CD1c-positive myeloid dendritic cell (primary cell): ENCODE measurements at regions not wholly inside any gene's neighbourhood (a gene's known extent, or its start where the extent isn't known, plus 50 kb on each side); places are given as distances from the start of the nearest gene placed in this dataset.
"Not testable (repeated sequence)": the region's sequence is repeated elsewhere in the genome, so short reads cannot be mapped to it uniquely, and the experiment has no call there.

ENCODE experiments used
- DNase-seq: peaks from one replicate; pipeline ENCODE4 v3.0.0-alpha.2; 2016; ENCODE audit errors: extremely low spot score

GRCh38 chr19:28327905-28328304, 885.0 kb downstream of the UQCRFS1 start:
- DNase-seq, result no peak

DNA sequence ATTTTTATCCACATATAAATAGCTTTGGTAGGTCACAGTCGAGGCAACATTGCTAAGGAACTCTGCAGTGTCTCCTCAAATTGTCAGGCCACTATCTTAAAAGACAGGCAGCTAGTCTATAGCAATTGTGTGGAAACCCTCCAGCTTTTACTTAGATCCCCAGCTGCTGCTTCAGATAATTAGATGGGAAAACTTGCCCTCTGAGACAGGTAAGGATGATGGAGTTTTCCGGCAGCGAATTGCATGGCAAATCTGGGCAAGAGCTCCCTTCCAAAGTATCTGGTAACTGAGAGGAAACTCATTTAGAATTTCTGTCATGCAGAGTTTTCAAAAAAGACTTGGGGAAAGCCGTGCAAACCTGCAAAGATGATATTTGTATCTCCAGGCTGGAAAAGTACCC, 886.2 kb downstream of the UQCRFS1 start:
- no peak for DNase-seq

GRCh38 chr19:28324275-28325060, 888.5 kb downstream of the UQCRFS1 start:
- no peak for DNase-seq

- DNase-seq, result no peak
These were observed 890.0 kb downstream of the UQCRFS1 start for GRCh38 chr19:28322945-28323344.

- DNase-seq, result no peak
These were observed 890.5 kb downstream of the UQCRFS1 start for GRCh38 chr19:28322491-28322890.

DNA sequence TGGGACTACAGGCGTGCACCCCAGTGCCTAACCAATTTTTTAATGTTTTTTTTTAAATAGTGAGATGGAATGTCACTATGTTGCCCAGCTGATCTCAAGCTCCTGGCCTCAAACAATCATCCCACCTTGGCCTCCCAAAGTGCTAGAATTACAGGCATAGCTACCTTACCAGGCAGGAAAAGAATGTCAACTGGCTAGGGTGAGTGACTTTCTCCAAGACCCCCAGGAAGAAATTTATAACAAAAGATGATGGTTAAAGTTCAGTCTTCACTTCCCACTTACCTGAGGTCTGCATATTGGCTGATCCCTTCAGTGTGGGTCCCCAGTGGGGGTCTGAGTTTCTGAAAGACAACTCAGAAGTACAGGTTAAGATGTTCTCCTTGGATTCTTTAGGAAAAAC, 893.0 kb downstream of the UQCRFS1 start:
- DNase-seq, result no peak

- DNase-seq, result no peak
These were observed 893.7 kb downstream of the UQCRFS1 start for GRCh38 chr19:28319227-28319626.

DNA sequence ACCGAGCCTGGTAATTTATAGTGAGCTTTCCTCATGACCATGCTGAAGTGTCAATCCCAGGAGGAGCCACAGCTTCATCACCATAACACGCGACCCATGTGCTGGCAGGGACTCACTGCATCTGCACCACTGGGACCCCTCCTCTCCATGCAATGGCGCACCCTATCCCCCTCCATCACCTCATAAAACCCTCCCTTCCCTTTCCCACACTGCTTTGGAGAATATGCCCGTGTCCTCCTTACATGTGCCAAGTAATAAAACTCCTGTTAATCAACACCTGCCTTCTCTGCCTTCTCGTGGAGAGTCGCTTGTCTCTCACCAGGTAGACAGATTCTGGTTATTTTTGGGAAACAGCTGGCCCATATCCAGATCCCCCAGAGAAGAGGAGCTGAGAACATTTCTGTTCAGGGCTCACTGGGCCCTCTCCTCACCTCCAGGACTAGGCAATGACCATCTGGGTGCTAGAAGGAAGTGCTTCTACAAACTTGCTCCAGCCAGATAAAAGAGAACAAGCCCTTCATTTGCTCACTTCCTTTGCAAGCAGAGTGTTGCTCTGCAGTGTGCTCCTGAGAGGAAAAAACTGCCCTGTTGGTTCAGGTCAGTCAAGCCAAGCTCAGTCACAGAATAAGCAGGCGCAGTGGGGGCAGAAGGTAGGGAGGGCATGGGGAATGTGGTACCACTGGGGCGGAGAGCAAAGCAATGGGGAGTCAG, 894.3 kb downstream of the UQCRFS1 start:
- DNase-seq, result no peak

DNA sequence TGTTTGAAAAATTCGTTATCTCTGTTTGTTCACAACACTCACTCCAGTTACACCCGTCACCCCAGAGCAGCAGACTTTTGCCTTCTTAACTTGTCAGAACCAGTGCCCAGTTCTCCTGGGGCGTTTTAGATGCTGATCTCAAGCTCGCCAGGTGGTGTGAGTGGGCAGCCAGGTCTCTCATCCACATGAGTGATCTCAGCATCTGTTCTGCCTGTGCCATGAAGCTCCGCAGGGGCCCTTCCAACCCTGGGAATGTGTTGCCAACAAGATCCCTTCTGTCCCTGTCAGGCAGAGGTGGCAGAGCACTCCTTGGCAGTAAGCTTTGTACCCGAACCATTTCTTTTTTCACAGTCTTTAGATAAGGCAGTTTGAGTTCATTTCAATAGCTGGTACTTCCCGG, 896.5 kb downstream of the UQCRFS1 start:
- DNase-seq, result no peak

DNA sequence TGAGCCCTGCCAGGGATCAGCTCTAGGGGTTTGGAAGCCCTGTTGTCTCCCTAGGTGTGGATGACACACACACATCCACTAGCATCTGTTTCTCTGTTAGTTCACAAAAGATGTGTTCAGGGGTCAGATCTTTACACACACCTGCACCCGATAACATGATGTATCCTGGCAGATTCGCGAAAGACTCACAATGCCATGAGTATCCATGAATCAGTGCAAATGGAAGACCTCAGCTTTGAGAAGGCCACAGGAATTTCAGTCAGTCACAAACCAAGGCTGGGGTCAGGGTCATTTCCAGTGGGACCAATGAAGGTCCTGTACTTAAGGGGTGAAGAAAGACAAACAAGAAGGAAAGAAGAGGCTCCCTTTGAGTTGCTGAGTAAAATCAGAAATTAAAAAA, 898.2 kb downstream of the UQCRFS1 start:
- no peak for DNase-seq

GRCh38 chr19:28314287-28314686, 898.7 kb downstream of the UQCRFS1 start:
- DNase-seq, result no peak

DNA sequence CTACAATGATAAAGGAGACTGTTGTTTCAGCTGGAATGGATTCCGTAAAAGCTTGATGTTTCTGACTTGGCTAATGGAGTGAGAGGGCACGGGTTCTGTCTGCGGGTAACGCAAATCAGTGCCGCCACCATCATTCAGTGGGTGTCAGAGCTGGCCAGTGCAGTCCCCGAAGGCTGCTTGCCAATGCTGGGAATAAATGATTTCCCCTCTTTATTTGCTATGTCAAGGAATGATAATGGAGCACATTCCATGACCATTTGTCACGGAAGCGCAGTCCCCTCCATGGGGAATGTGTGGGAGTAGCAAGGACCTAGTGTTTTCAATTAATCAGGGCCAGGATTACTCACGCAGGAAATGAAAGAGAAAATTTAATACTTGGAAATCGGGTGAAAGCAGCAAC, 899.3 kb downstream of the UQCRFS1 start:
- DNase-seq, result no peak

DNA sequence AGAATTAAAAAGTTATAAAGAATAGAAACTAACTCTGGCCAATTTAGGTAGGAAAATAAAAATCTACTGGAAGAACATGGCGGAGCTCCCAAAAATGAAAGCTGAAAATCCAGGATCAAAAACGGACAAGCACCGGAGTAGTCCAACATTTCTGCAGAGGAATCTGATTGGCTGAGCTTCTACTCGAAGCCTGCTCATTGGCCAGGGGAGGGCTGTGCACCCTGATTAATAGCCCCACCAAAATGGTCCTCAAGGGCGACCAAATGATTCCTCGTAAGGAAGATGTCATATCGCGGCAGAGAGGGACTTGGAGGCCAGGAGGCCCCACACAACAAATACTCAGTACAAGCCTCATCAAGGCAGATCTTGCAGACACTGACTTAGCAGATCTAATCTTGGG, 900.7 kb downstream of the UQCRFS1 start:
- DNase-seq, result no peak

- not testable (repeated sequence) for DNase-seq
These were observed 902.1 kb downstream of the UQCRFS1 start for GRCh38 chr19:28310829-28311228.

DNA sequence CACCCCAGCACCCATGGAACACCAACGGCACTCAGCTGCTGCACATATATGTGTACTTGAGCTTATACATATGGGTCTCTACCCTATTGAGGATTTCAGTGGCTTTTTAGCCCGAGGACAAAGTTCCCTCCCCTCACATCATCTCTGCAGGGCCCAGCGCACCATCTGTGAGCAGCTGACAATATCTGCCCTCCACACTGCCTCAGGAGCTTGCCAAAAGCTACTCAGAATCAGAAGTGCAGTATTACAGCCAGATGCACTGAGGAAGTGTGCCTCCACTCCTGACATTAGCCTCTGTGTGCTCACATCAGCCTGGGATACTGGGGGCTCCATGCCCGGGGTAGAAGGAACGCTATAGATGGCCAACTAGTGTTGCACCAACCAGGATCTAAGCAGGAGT, 903.9 kb downstream of the UQCRFS1 start:
- no peak for DNase-seq

DNA sequence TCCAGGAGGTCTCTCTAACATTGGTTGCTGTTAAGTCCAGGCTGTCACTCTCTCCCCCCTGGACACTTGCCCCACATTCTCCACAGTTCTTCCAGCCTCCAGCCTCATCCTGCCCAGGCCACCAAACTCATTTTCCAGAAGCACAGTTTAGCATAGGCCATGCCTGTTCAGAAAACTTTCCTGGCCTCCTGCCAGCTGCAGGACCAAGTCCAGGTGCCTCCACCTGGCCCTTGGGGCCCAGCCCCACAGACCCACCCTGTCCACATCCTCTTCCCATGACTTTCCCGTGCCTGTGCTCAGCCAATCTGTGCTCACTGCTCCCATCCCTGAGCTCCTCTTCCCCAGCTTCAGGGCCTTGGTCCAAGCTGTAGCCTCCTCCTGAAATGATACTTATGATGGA, 905.0 kb downstream of the UQCRFS1 start:
- DNase-seq, result no peak

- DNase-seq, result no peak
These were observed 905.5 kb downstream of the UQCRFS1 start for GRCh38 chr19:28307487-28307886.

DNA sequence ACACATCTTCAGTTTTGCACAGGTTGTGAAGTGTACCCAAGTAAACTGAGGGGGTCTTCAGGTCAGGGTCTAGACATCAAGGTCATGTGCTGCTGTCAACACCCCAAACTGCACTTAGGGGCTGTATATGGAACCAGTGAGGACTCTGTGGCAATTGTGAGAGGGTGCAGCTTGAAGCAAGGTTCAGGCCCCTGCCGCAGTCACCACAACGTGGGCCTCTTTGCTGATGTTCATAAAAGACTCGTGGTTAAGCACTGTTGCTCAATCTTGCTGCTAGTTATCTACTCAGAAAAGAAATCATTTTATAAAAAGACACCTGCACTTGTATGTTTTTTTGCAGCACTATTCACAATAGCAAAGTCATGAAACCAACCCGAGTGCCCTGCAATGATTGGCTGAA, 907.4 kb downstream of the UQCRFS1 start:
- no peak for DNase-seq

- DNase-seq, result no peak
These were observed 909.4 kb downstream of the UQCRFS1 start for GRCh38 chr19:28303502-28303901.

DNA sequence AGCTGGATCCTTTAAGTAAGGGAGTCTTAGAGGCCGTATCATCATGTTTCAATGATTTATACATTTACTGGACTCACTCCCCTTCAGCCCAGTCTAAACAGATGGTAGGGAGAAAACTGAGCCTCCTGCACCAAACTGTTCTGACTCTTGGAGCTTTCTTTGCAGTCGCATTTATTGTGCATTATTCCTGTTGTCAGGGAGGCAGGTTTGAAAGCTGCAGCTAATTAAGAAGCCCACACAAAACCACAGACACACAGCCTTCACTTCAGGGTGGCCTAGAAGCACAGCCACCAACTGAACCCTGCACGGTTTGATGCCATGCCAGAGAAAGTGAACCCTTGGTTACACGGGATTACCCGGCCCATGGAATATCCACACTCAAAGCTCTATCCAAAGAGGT, 911.0 kb downstream of the UQCRFS1 start:
- no peak for DNase-seq

DNA sequence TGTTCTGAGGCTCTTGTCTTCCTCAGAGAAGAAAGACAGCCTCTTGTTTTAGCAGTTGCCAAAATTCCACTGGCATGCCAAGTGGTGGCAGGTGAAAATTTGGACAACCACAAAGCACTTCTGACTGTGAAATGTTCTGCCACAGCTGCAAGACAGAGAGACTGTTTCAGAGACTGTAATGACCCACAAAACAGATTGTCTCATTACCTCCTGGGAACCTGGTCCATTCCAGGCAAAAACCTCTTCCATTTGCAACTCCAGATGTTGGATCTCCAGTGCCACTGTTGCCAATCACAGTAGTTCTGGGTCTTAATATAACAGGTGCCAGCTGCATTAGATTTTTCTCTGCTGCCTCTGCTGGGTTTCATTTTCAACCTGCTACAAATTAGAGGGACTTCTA, 911.5 kb downstream of the UQCRFS1 start:
- no peak for DNase-seq

DNA sequence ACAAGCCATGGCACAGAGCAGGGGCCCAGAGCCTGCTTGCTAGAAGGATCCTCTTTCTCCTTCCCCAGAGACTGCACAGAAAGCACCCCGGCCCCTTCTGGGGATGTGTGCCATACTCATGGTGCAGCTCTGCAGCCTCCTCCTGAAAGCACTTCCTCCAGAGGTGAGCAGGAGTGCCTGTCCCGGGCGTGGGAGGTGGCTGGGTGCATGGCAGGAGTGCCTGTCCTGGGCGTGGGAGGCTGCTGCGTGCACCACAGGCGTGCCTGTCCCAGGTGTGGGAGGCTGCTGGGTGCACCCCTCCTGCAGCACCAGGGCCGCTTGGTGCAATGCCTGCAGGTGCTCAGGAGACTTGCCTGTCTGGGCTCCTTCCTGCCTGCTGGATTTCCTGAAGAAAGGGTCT, 913.3 kb downstream of the UQCRFS1 start:
- no peak for DNase-seq

- no peak for DNase-seq
These were observed 915.3 kb downstream of the UQCRFS1 start for GRCh38 chr19:28297586-28298157.
